LNCaP clone FGC (cell line): ENCODE measurements at regions not wholly inside any gene's neighbourhood (a gene's known extent, or its start where the extent isn't known, plus 50 kb on each side); places are given as distances from the start of the nearest gene placed in this dataset.

Experiments used
- DNase-seq: peaks from one replicate; pipeline ENCODE4 v3.0.0-alpha.2; 2011; ENCODE audit warnings: low read depth
- H3K4me3 ChIP-seq: 2 replicates; pipeline ENCODE4 v1.5.1; 2011; ENCODE audit warnings: mild to moderate bottlenecking, low read depth, low read length, control low read depth
- CTCF ChIP-seq: IDR thresholded peaks from 2 replicates; pipeline ENCODE4 v1.5.1; 2012; ENCODE audit warnings: mild to moderate bottlenecking; ENCODE audit not compliant: control insufficient read depth, insufficient read depth; ENCODE audit errors: extremely low read depth

GRCh38 chr4:95641571-95641970 is 92.8 kb upstream of the UNC5C start:
- TF ChIP-seq CTCF, result no peak
- H3K4me3 ChIP-seq, result no peak overlapping the region
- DNase-seq, result no peak

GRCh38 chr4:95640311-95640710 is 91.5 kb upstream of the UNC5C start:
- no peak for DNase-seq
- no peak for TF ChIP-seq CTCF
- no peak overlapping the region for H3K4me3 ChIP-seq

GRCh38 chr4:95638920-95639501 is 90.2 kb upstream of the UNC5C start:
- TF ChIP-seq CTCF, result no peak
- DNase-seq, result no peak
- no peak overlapping the region for H3K4me3 ChIP-seq

- no peak for DNase-seq
- no peak overlapping the region for H3K4me3 ChIP-seq
- TF ChIP-seq CTCF, result no peak
Observed at GRCh38 chr4:95637043-95637600, 88.3 kb upstream of the UNC5C start.

GRCh38 chr4:95636061-95636460 is 87.3 kb upstream of the UNC5C start:
- no peak for DNase-seq
- TF ChIP-seq CTCF, result no peak
- H3K4me3 ChIP-seq, result no peak overlapping the region

GRCh38 chr4:95627709-95628108 is 78.9 kb upstream of the UNC5C start:
- DNase-seq, result no peak
- H3K4me3 ChIP-seq, result no peak overlapping the region
- TF ChIP-seq CTCF, result no peak

GRCh38 chr4:95627024-95627605 is 78.3 kb upstream of the UNC5C start:
- no peak for TF ChIP-seq CTCF
- no peak for DNase-seq
- H3K4me3 ChIP-seq, result no peak overlapping the region
